DND-41 (cell line): ENCODE measurements at regions not wholly inside any gene's neighbourhood (a gene's known extent, or its start where the extent isn't known, plus 50 kb on each side); places are given as distances from the start of the nearest gene placed in this dataset.

ENCODE experiments used
- EZH2 ChIP-seq: IDR thresholded peaks from 3 replicates; pipeline ENCODE4 v1.6.1; 2012; ENCODE audit warnings: borderline replicate concordance, low read depth, mild to moderate bottlenecking, moderate library complexity, low read length, inconsistent platforms; ENCODE audit not compliant: severe bottlenecking
- TF ChIP-seq, protein P1 (sequence below): IDR thresholded peaks from 2 replicates; pipeline ENCODE4 v1.5.1; 2012; ENCODE audit warnings: borderline replicate concordance, low read length, moderate library complexity, mild to moderate bottlenecking; ENCODE audit not compliant: poor library complexity, severe bottlenecking; ENCODE audit errors: extremely low read depth

DNA sequence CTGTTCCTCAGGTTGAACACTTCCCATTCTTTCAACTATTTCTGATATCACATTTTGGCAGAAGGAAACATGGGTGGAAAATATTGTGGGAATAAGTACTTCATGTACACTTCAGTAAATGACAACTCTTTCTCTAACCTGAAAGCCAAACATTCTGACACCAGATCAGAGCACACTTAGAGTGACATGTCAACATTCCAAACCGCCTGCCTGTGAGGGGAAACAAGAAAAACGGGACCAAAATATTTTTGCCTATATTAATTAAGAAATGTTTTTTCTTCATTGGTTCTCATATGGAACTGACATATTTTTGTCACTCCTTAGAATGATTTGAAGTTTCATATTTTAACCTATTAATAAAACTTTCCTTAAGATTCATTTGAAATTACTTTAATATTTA, 483.1 kb downstream of the MAFB start:
- TF ChIP-seq, protein P1, sequence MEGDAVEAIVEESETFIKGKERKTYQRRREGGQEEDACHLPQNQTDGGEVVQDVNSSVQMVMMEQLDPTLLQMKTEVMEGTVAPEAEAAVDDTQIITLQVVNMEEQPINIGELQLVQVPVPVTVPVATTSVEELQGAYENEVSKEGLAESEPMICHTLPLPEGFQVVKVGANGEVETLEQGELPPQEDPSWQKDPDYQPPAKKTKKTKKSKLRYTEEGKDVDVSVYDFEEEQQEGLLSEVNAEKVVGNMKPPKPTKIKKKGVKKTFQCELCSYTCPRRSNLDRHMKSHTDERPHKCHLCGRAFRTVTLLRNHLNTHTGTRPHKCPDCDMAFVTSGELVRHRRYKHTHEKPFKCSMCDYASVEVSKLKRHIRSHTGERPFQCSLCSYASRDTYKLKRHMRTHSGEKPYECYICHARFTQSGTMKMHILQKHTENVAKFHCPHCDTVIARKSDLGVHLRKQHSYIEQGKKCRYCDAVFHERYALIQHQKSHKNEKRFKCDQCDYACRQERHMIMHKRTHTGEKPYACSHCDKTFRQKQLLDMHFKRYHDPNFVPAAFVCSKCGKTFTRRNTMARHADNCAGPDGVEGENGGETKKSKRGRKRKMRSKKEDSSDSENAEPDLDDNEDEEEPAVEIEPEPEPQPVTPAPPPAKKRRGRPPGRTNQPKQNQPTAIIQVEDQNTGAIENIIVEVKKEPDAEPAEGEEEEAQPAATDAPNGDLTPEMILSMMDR: no peak
- no peak for TF ChIP-seq EZH2
